ENCODE measurements at regions not wholly inside any gene's neighbourhood (a gene's known extent, or its start where the extent isn't known, plus 50 kb on each side); places are given as distances from the start of the nearest gene placed in this dataset.

GRCh38 chr5:4542145-4542778 is 597.9 kb upstream of the ADAMTS16 start:
- TF ChIP-seq POLR2AphosphoS5 (IDR thresholded peaks at IDR 0.05; ENCODE audit: low read depth, low read length) (no peak), REST (IDR thresholded peaks at IDR 0.05; ENCODE audit: insufficient read depth in 1 of 2, low read depth in 2 of 2, low read length in 2 of 2) (no peak), SIN3A (IDR thresholded peaks at IDR 0.05; ENCODE audit: borderline replicate concordance, insufficient read depth, low read length) (no peak), TAF1 (IDR thresholded peaks at IDR 0.05; ENCODE audit: borderline replicate concordance, insufficient read depth, low read length) (no peak), FOXP2 (optimal IDR thresholded peaks at IDR 0.05; ENCODE audit: borderline replicate concordance, extremely low read depth, extremely low read length, insufficient read depth) (no peak)

- TF ChIP-seq TAF1 (IDR thresholded peaks at IDR 0.05; ENCODE audit: borderline replicate concordance, insufficient read depth, low read length) (no peak), POLR2AphosphoS5 (IDR thresholded peaks at IDR 0.05; ENCODE audit: low read depth, low read length) (no peak), REST (IDR thresholded peaks at IDR 0.05; ENCODE audit: insufficient read depth in 1 of 2, low read depth in 2 of 2, low read length in 2 of 2) (no peak), SIN3A (IDR thresholded peaks at IDR 0.05; ENCODE audit: borderline replicate concordance, insufficient read depth, low read length) (no peak), FOXP2 (optimal IDR thresholded peaks at IDR 0.05; ENCODE audit: borderline replicate concordance, extremely low read depth, extremely low read length, insufficient read depth) (no peak)
These were observed 596.0 kb upstream of the ADAMTS16 start for GRCh38 chr5:4544049-4544670.

- TF ChIP-seq REST (IDR thresholded peaks at IDR 0.05; ENCODE audit: insufficient read depth in 1 of 2, low read depth in 2 of 2, low read length in 2 of 2) (no peak), FOXP2 (optimal IDR thresholded peaks at IDR 0.05; ENCODE audit: borderline replicate concordance, extremely low read depth, extremely low read length, insufficient read depth) (no peak), SIN3A (IDR thresholded peaks at IDR 0.05; ENCODE audit: borderline replicate concordance, insufficient read depth, low read length) (no peak), TAF1 (IDR thresholded peaks at IDR 0.05; ENCODE audit: borderline replicate concordance, insufficient read depth, low read length) (no peak), POLR2AphosphoS5 (IDR thresholded peaks at IDR 0.05; ENCODE audit: low read depth, low read length) (no peak)
These were observed 592.6 kb upstream of the ADAMTS16 start for GRCh38 chr5:4547547-4547946.

GRCh38 chr5:4548341-4548740 is 591.8 kb upstream of the ADAMTS16 start:
- TF ChIP-seq FOXP2 (optimal IDR thresholded peaks at IDR 0.05; ENCODE audit: borderline replicate concordance, extremely low read depth, extremely low read length, insufficient read depth) (no peak), POLR2AphosphoS5 (IDR thresholded peaks at IDR 0.05; ENCODE audit: low read depth, low read length) (no peak), SIN3A (IDR thresholded peaks at IDR 0.05; ENCODE audit: borderline replicate concordance, insufficient read depth, low read length) (no peak), TAF1 (IDR thresholded peaks at IDR 0.05; ENCODE audit: borderline replicate concordance, insufficient read depth, low read length) (no peak), REST (IDR thresholded peaks at IDR 0.05; ENCODE audit: insufficient read depth in 1 of 2, low read depth in 2 of 2, low read length in 2 of 2) (no peak)

All from PFSK-1 (cell line).